HG03060 (cell line): ENCODE measurements at regions not wholly inside any gene's neighbourhood (a gene's known extent, or its start where the extent isn't known, plus 50 kb on each side); places are given as distances from the start of the nearest gene placed in this dataset.
A peak's percentile ranks its signal among the peaks of the same experiment; 100 is the strongest.
"Not testable (repeated sequence)": the region's sequence is repeated elsewhere in the genome, so short reads cannot be mapped to it uniquely, and the experiment has no call there.

Experiments used
- ATAC-seq: cut with Tn5 transposase; IDR thresholded peaks from one replicate; pipeline ENCODE4 v1.9.1; 2021; ENCODE audit warnings: low read depth, moderate number of reproducible peaks; ENCODE audit not compliant: unreplicated experiment

DNA sequence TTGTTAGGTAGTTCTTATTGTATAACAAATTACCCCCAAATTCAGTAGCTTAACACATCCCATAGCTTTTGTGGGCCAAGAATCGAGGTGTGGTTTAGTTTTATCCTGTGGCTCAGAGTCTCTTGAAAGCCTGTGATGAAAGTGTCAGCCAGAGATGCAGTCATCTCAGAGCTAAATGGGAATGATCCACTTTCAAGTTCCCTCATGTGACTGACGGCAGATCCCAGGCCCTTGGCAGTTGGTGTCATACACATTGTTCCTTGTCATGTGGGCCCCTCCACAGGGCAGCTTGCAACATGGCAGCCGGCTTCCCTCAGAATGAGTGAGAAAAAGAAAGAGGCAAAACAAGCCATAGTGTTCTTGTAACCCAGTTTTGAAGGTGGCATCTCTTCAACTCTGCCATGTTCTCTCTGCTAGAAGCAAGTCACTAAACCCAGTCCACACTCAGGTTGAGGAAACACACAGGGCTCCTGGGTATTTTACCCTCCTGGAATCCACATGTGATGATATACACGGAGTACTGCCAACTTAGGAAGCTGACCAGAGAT is 153.1 kb upstream of the LRRC61 start:
- not testable (repeated sequence) for ATAC-seq

DNA sequence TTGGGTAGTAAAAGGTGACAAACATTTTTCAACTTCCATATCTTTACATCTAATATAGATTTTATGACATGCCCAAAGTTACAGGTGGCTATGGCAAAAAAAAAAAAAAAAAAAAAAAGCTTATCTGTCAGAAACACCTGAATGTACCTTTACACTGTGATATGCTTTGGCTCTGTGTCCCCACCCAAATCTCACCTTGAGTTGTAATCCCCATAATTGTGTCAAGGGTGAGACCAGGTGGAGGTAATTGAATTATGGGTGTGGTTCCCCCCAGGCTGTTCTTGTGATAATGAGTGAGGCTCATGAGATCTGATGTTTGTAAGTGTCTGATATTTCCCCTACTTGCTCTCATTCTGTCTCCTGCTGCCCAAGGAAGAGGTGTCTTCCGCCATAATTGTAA is 139.6 kb upstream of the LRRC61 start:
- not testable (repeated sequence) for ATAC-seq

DNA sequence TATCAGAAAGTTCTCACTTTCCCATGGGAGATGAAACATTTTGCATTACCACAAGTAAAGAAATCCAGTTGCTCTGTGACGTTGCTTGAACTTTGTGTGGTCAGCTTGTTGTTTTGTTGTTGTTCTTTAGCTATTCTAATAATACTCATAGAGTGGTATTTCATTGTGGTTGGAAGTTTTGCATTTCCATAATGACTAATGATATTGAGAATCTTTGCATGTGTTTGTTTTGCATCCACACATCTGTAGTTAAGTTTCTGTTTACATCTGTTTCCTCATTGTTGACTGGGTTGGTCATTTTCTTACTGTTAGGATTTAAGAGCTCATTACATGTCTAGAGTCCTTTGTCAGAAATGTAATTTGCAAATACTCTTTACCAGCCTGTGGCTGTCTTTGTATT is 133.2 kb upstream of the LRRC61 start:
- ATAC-seq: peak; percentile 94

DNA sequence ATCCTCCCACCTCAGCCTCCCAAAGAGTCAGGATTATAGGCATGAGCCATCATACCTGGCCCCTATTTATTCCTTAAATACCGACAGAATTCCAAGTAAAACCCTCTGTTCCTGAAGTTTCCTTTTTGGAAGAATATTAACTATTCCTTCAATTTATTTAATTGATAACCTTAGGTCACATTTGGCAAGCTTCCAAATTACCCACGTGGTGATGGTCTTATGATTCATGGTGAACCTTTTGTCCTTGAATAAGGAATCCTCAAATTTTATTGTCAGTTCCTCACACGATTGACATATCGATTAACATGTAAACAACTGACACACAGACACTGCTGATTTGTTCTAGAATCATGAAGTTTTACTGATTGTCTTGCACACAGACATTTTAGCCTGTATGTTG is 130.6 kb upstream of the LRRC61 start:
- ATAC-seq: not testable (repeated sequence)

DNA sequence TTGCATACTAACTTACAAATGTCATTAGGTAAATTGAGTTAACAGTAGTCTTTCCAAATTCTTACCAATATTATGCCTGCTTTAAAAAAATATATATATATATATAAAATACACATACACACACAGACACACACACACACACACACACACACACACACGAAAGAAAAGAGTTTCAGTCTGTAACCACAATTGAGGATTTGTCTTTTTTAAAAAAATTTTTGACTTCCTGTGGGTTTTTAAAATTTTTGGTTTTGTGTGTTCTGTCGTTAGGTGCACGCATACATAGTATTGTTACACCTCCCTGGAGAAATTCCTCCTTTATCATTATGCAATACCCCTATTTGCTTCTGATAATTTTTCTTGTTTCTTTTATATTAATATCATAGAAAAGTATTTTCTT is 129.3 kb upstream of the LRRC61 start:
- not testable (repeated sequence) for ATAC-seq
